ENCODE measurements at regions not wholly inside any gene's neighbourhood (a gene's known extent, or its start where the extent isn't known, plus 50 kb on each side); places are given as distances from the start of the nearest gene placed in this dataset.

DNA sequence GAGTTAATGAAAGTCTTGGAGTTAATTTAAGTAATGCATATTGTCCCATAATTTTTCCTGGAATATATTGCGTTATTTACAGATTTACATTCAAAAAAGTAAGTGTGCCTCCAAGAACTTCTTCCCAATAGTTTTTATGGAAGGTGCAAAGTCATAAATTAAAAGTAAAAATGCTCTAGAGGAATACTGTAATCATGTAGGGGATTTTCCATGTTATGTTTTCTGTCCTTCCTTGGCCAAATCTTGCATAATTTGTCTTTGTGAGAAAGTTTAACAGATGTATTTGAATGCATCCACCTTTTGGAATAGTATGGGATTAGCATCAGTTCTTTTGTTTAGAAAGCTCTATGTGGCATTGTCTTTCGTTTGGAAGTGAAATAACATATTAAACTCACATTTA, 144.1 kb upstream of the GIMD1 start:
- TF ChIP-seq POLR2AphosphoS5 (IDR thresholded peaks at IDR 0.05) (no peak), POLR2A (IDR thresholded peaks at IDR 0.05) (no peak), EP300 (IDR thresholded peaks at IDR 0.05) (no peak)
- TF ChIP-seq, protein P1, sequence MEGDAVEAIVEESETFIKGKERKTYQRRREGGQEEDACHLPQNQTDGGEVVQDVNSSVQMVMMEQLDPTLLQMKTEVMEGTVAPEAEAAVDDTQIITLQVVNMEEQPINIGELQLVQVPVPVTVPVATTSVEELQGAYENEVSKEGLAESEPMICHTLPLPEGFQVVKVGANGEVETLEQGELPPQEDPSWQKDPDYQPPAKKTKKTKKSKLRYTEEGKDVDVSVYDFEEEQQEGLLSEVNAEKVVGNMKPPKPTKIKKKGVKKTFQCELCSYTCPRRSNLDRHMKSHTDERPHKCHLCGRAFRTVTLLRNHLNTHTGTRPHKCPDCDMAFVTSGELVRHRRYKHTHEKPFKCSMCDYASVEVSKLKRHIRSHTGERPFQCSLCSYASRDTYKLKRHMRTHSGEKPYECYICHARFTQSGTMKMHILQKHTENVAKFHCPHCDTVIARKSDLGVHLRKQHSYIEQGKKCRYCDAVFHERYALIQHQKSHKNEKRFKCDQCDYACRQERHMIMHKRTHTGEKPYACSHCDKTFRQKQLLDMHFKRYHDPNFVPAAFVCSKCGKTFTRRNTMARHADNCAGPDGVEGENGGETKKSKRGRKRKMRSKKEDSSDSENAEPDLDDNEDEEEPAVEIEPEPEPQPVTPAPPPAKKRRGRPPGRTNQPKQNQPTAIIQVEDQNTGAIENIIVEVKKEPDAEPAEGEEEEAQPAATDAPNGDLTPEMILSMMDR (IDR thresholded peaks at IDR 0.05) = no peak
- H3K4me1 ChIP-seq = no peaks in the 10 kb centered on the region
- DNase-seq = no peak
- no peak overlapping the region for H3K27ac ChIP-seq
- no peaks in the 10 kb centered on the region for H3K27me3 ChIP-seq
- WGBS, 2 donors = 70 to 78% methylated on average over 2 of the region's 2 CpGs
- H3K9me3 ChIP-seq = peaks cover 0 to 2% (median 0%) of the 10 kb centered on the region in 4 donors
- H3K36me3 ChIP-seq = no peaks in the 10 kb centered on the region
- no peak overlapping the region for H3K4me3 ChIP-seq
- intact Hi-C loops (cut with DNase I) = no loop called here

DNA sequence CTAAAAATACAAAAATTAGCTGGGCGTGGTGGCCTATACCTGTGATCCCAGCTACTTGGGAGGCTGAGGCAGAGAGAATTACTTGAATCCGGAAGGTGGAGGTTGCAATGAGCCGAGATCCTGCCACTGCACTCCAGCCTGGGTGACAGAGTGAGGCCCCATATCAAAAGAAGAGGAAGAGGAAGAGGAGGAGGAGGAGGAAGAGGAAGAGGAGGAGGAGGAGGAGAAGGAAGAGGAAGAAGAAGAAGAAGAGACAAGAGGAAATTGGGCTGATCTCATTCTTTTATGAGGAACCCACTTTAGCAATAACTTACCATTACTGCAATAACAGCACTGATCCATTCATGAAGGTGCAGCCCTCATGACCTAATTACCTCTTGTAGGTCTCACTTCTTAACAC, 138.9 kb upstream of the GIMD1 start:
- H3K9me3 ChIP-seq = peaks cover 0 to 2% (median 0%) of the 10 kb centered on the region in 4 donors
- intact Hi-C loops (cut with DNase I) = no loop called here
- no peak overlapping the region for H3K4me3 ChIP-seq
- no peaks in the 10 kb centered on the region for H3K4me1 ChIP-seq
- 92 to 93% methylated on average over 3 of the region's 3 CpGs for WGBS, 2 donors
- no peak for DNase-seq
- H3K27ac ChIP-seq = no peak overlapping the region
- H3K27me3 ChIP-seq = no peaks in the 10 kb centered on the region
- no peaks in the 10 kb centered on the region for H3K36me3 ChIP-seq
- no peak for TF ChIP-seq POLR2AphosphoS5 (IDR thresholded peaks at IDR 0.05)
- TF ChIP-seq POLR2A (IDR thresholded peaks at IDR 0.05) = no peak
- TF ChIP-seq EP300 (IDR thresholded peaks at IDR 0.05) = no peak
- TF ChIP-seq, protein P1 (IDR thresholded peaks at IDR 0.05) = no peak

DNA sequence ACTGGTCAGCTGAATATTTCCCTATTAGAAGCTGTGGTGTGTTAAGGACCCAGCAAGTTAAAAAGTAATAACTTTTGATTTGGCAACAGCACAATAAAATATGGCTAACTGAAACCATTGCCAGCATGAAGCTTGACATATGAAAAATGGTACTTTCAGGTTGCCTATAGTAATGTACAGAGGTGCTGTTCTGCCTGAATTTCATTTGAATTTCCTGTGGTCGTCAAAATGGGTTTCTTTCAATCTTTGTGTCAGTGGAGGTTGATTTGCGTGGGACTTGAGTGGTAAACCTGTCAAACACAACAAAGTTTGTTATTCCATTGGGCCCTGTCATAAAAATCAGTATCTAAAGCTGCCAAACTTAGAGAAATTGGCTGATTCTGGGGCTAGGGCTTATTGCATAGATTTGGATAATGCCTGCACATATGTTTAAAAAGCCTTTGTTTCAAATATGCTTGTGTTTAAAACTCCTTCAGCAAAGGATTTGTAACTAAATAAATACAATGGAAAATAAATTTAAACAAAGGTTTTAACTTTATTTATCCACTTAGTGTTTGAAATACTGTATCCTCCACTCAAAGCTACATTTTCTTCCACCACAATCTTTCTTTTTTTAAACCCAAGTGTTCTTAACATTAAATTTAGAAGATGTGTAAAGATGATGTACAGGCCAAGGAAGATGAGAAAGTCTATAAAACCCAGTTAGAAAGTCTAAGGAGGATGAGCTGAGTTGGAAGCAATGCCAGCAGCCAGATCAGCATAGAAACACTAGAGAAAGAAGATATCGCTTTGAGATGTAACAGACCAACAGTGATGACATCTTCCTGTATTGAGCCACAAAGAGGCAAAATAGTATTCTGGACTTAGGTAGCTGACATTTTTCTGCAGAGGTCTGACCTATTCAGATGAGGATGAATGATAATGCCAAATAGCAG, 134.8 kb upstream of the GIMD1 start:
- H3K27ac ChIP-seq = no peak overlapping the region
- no peaks in the 10 kb centered on the region for H3K36me3 ChIP-seq
- 65 to 72% methylated on average over 3 of the region's 3 CpGs for WGBS, 2 donors
- no peak for DNase-seq
- H3K4me3 ChIP-seq = no peak overlapping the region
- no peaks in the 10 kb centered on the region for H3K9me3 ChIP-seq
- TF ChIP-seq, protein P1 (IDR thresholded peaks at IDR 0.05) = no peak
- no peak for TF ChIP-seq EP300 (IDR thresholded peaks at IDR 0.05)
- TF ChIP-seq POLR2AphosphoS5 (IDR thresholded peaks at IDR 0.05) = no peak
- TF ChIP-seq POLR2A (IDR thresholded peaks at IDR 0.05) = no peak
- intact Hi-C loops (cut with DNase I) = no loop called here
- no peaks in the 10 kb centered on the region for H3K27me3 ChIP-seq
- no peaks in the 10 kb centered on the region for H3K4me1 ChIP-seq

DNA sequence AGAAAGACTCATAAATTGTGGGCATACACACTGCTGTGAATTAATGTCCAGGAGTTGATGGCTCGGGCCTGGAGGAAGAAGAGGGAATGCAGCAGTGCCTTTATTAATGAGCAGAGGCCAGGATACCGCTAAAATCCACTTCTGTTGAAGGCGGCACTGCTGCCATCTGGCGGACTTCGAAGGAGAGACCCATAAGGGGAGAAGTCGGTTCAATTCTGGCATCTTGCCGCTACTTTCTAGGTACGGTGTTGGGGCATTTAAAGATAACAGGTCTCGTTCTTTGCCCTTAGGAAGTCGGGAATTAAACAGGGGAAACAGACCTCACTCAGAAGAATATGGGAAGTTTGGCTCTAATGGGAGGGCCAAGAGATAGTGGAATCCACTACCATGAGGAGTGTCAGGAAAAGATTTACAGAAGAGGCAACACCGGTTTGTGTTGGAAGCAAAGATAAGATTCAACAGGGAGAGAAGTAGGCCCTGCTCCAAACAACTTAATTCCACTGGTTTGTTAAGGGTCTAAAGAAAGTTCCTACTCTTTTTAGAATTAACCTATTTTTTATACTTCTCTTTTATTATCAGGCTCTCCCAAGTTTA, 133.6 kb upstream of the GIMD1 start:
- Histone ChIP-seq H3K4me1 (no peaks in the 10 kb centered on the region), H3K9me3 (no peaks in the 10 kb centered on the region), H3K36me3 (no peaks in the 10 kb centered on the region), H3K4me3 (no peak overlapping the region), H3K27me3 (no peaks in the 10 kb centered on the region), H3K27ac (no peak overlapping the region)
- TF ChIP-seq POLR2A (IDR thresholded peaks at IDR 0.05) = no peak
- TF ChIP-seq, protein P1 (IDR thresholded peaks at IDR 0.05) = peak in 1 of 4 experiments; percentile 24
- no peak for DNase-seq
- intact Hi-C loops (cut with DNase I) = no loop called here
- WGBS, 2 donors = 7 to 13% methylated on average over 11 of the region's 11 CpGs

Data from sigmoid colon (tissue), 6 donors.